ENCODE measurements at regions not wholly inside any gene's neighbourhood (a gene's known extent, or its start where the extent isn't known, plus 50 kb on each side); places are given as distances from the start of the nearest gene placed in this dataset.
A peak's percentile ranks its signal among the peaks of the same experiment; 100 is the strongest.

DNA sequence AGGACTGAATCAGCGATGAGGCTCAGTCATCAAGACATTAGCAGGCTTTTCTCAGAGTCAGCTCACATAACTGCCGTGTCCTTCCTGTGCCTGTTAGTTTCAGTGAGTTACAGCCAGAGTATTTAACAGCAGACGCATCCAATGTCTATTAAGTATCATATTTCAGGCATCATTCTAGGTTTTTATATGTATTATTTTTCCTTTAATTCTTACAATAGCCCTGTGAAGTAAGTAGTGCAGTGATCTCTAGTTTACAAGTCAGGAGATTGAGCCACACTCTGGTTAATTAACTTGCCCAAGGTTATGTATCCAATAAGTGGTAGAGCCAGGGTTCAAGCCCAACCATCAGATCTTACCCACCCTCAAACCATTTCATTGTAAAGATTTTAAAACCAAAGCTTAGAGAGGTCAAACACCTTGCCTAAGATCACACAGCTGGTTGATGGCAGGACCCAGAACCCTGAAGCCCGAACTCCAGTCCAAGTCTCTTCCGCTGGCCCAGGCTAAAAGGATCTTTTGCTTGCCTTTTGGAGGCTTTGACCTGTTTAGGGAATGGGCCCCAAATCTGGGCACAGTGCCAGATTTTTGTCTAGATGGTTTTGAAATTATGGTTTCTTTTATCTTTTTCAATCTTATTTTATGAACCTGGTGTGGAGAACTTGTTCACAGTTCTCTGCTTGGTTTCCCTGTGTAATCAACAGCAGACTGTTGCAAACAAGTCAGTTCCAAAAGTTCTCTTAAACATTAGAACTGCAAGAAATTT is 261.2 kb upstream of the CLINT1 start:
- no peak for DNase-seq (ENCODE audit: low spot score)

DNA sequence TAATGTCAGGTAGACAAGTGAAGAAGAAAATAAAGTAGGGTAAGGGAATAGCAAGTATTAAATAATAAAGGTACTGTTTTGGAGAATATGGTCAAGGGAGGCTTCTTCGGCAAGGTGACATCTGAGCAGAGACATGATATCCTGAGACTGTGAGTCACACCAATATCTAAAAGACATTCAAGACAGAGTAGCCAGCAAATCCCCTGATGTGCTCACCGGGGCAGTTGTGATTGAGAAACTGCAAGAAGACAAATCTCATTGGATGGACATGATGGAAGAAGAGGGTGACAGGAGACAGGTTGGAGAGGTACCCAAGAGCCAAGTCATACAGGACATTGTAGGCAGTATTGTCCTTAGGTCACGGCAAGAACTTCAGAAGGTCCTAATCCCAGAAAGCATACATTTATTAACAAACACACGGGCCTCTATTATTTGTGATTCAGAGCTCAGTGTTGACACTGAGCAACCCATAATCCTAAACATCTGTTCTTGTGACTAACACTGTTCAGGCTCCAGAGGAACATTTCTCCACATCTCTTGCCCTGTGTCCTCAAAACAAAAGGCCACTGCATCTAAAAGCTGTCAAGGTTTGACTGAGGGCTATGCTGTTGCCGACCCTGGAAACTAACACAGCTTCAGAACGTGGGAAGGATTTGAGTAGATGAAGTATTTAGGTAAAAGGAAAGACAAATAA is 258.7 kb upstream of the CLINT1 start:
- DNase-seq (ENCODE audit: low spot score), result no peak

DNA sequence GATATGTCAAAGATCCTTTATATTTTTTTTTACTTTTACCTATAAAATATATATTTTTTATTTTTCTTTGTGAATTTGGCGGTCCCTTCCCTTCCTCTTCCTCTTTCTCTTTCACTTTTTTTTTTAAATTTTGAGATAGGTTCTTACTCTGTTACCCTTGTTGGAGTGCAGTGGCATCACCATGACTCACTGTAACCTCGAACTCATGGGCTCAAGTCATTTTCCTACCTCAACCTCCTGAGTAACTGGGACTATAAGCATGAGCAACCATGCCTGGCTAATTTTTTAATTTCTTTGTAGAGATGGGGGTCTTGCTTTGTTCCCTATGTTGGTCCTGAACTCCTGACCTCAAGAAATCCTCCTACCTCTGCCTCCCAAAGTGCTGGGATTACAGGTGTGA is 258.0 kb upstream of the CLINT1 start:
- no peak for DNase-seq (ENCODE audit: low spot score)

DNA sequence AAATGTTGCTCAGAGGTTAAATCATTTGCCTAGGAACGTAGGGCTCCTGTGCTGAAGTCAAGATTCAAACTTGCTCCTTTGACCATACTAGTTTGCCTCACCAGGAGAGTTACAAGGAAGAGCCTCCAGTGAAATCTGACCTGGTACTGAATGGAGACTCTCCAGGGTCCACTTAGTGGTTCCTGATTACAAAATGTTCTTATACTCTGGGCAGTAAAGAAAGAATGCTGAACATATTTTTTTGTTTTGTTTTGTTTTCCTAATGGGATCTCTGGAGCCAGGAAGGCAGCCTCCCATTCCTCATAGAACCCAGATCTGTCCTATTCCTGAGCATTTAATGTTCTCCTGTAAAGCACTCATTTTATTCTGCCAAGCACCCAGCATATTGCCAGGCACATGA is 256.5 kb upstream of the CLINT1 start:
- no peak for DNase-seq (ENCODE audit: low spot score)

DNA sequence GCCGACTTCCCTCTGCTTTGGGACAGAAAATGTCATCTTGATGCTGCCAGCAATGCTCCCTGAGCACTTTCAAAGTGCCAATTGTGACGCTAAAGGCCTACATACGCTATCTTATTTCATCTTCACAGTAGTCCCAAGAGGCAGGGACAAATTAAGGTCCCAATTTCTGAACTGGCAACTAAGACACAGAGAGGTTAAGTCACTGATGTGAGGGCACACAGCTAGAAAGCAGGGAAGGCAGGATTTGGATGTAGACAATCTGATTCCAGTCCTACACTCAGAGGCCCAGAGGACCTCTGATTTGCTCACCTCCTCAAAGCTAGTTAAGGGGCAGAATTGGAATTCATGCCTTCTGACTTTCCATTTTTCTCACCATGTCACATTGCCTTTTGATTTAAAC is 249.2 kb upstream of the CLINT1 start:
- DNase-seq (ENCODE audit: low spot score), result no peak

DNA sequence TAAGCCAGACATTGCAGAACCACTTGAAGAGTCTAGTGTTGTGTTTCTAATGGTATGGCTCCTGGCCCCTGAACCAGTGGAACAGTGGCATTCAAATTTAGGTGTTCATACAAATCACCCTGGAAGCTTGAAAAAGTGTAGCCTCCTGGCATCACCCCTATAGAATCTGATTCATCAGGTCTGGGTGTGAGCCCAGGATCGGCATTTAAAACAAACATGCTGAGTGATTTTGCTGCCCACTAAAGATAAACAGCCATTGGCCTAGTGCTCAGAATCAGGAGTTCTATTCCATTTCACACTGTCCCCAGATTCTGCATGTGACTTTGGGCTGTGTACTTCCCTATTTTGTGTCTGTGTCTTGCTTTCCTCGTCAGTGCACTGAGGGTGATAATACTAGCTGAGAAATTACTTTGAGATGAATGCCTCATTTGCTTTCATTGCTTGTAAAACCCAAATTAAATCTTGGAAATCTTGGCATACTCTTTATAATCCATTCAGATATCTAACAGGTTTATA is 241.5 kb upstream of the CLINT1 start:
- DNase-seq (ENCODE audit: low spot score), result no peak

DNA sequence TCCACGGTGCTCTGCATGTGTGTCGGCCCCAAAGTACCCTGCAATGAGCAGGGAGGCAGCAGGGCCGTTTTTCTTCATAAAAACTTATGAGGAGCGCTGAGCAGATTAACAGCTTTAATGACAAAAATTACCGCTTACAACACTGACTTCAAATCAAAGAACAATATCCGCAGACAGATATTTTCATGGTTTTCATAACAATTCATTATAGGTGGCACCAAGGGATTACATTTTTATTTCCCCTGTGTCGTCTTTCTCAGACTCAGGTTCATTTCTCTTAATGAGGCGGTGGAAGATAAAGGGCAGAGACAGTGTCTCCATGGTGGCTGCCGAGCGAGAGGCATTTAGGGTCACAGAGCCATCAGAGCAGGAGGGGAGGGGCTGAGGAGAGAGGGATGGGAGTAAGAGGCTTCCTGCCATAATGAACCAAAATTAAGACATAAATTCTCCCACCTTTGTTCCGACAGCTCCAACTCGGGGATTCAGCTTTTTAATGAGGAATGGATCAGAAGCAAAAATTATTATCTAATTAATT is 240.7 kb upstream of the CLINT1 start:
- no peak for DNase-seq (ENCODE audit: low spot score)

DNA sequence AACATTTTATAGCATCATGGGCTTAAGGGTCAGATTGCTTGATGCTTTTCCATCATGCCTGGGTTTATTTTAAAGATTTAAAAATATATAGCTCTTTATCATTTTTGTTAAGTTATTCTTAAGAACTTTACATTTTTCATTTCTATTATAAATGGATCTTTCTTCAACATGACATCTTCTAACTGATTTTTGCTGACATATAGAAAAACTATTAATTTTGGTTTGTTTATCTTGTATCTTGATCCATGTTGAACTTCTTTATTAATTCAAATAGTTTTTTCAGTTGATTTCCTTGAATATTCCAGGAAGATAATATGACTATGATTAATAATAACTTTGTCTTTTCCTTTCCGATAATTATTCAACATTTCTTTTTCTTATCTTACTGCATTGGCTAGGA is 237.9 kb upstream of the CLINT1 start:
- no peak for DNase-seq (ENCODE audit: low spot score)

DNA sequence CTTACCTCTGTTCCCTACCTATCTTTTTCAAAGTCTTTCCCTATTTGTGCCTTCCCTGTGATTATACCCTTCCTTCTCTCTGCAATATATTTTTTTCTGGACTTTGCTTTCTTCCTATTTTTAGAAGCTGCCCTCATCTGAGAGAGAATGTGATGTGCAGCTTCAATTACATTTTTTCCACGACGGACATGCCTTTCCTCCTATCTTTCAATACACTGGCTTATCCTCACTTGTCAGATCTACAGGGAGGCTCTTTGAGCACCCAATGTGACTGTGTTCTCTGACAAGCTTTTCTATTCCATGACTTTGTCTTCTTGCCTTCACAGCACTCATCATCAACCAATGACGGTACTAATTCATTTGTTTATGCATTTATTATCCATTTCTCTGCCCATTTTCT is 227.9 kb upstream of the CLINT1 start:
- no peak for DNase-seq (ENCODE audit: low spot score)

DNA sequence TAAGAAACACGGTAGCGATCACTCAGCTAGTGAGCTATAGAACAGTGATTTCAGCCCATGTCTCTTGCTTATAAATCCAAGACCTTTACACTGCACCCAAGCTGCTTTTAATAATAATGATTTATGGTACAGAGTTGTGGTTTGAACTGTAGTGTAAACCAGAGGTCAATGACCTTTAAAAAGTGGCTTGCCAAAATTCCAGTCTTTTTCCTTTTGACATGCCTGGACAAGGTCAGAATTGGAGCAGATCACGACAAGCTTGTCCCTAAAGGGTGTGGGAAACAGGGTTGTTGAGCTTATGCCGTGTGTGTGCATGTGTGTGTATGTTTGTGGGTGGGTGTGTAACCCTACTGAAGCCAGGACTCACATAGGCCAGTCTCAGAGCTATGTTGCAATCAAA is 225.3 kb upstream of the CLINT1 start:
- DNase-seq (ENCODE audit: low spot score), result no peak

DNA sequence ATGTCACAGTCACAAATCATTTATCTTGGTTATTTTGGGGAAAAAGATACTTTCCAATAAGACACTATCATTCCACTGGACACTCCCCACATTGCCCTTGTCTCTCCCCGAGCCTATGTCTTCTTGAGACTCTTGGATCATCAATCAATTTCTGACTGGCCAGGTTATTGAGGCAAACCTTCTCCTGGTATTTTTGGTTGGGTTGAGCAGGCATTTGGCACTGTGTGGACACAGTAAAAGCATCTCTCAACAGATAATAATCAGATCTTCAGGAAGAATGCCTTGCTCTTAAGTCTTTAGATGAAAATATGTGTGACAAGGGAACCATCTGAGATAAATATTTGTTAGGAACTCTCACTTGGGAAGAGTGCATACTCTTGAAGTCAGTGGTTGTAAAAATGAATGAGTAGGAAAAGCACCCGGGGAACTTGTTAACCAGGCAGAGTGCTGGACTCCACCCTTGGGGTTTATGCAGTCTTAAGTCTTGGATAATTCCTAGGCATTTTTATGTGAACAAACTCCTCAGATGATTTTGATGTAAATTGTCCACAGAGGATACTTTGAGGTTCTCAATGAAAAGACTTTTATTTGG is 223.8 kb upstream of the CLINT1 start:
- DNase-seq (ENCODE audit: low spot score), result no peak

DNA sequence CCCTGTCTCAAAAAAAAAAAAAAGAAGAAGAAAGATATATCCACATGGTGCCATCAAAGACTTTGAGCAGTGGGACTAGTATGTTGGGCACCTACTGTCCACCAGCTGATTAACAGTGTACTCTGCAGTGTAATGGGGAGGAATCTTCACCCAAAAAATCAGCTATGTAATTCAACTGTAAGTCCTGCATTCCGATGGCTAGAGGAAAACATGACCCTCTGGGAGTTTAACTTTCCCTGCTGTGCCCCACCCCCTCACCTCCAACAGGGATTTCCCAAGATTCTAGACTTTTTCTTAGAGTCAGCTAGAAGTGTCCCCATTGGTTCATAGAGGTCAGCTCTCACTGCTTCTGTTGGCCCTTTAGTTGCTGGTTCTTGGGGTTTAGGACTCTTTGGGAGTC is 221.2 kb upstream of the CLINT1 start:
- no peak for DNase-seq (ENCODE audit: low spot score)

DNA sequence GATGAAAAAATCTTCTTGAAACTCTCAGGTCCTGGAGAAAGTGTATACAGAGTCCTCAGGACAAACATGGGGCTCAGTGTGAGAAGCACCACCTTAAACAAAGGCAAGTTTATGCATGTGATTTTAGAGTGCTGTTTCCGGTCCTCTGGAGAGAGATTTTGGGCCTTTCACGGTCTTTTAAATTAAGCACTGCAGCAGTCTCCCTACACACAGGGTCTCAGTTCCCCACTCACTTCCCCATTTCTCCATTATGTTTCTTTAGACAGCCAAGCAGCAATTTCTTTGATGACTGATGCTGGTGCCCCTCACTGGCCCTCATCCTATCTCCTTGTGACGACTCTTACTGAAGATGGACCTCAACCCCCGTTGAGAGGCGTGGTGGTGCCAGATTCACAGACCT is 220.2 kb upstream of the CLINT1 start:
- no peak for DNase-seq (ENCODE audit: low spot score)

DNA sequence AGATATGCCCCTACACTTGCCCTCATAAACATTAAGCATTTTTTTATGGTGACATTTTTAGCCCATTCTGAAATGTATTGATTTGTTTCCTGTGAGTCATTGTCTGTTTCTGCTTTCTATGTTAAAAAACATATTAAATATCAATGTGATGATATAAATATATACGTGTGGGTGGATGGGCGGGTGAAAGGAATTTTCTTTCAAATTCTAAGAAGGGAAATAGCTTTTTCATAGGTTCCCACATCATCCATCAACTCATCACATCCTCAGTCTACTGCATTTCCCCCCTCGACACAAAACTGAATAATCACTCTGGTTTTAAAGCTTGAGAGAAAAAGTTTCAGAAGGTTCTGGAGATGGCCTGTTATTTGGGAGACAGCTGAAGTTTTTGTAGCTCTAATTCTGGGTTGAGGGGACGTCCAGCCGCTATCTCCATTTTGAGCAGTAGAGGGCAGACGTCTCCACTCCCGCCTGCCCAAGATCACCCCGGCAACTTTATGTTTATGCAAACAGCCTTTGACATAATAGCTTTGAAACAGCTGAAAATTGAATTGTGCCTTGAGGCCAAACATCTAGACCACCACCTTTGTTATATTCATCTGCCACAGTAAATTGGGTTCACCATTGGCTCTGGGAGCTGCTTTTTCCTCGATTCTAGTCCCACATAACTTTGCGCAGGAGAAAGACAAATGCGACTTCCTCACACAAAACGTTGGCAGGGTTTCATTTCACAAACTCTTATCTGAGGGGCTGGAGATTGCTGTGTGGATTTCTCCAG is 216.2 kb upstream of the CLINT1 start:
- DNase-seq (ENCODE audit: low spot score), result peak; percentile 54

DNA sequence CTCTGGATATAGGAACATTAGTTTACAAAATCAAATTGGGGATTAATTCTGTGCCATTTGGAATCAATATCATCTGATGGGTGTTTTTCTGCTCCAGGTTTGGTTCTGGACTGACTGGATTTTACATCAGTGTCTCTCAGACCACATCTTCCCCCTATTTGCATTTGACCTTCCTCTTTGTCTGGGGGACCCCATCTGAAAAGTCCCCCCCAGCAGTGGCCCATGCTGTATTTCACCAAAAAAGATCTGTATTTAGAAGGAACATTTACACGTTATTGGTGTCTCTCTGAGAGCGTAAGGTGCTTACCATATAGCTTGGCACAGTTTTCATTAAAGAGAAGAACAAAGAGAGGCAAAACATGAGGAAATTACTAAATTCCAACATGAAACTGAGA is 215.6 kb upstream of the CLINT1 start:
- no peak for DNase-seq (ENCODE audit: low spot score)

DNA sequence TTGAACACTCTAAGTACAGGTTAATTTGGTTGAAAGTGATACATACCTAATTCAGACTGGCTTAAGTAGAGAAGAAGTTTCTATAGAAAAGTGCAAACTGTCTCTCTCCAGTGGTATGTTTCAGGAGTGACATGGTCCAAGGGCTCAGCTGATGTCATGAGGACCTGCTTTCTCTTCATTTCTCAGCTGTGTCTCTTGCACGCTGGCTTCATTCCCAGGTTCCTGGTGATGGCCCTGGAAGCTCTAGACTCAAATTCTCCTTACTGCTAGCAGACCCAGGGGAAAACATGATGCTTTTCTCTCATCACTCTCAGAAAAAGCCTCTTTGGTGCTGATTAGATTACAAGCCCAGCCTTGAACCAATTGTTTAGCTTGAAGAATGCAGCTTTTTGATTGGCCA is 211.9 kb upstream of the CLINT1 start:
- no peak for DNase-seq (ENCODE audit: low spot score)

DNA sequence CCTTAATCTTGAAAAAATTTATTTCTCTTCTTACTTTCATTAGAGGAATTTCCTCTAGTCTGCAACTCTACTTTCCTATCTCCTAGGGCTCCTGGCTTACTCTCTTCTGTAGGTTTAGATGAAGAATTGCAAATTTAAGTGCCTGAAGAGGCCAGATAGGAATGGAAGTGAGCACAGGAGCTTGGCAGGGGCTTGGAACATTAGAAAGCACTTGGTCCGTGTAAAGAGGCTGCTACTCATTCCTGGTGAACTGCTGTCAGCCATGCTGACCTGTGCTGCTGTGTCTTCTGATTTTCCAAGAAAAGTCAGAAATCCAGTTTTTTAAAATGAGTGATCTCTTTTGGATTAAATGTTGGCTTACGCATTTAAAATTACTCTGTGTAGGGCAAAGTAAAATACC is 210.9 kb upstream of the CLINT1 start:
- DNase-seq (ENCODE audit: low spot score), result no peak

DNA sequence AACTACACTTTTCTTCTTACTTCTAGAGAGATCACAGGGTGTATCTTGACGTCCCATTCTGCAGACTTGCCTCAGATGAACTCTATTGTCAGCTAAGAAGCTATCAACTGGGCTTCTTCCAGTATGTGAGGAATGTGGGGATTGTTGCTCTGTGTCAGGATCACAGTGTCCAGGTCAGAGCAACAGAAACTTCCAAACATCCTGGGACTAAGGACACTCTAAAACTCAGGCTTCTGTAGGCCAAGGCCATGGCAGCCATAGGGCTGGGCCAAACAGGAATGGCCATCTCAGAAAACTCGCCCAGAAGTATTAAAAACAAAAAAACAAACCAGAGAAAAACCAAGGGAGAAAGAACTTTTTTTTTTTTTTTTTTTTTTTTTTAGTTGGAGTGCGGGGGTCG is 210.0 kb upstream of the CLINT1 start:
- no peak for DNase-seq (ENCODE audit: low spot score)

DNA sequence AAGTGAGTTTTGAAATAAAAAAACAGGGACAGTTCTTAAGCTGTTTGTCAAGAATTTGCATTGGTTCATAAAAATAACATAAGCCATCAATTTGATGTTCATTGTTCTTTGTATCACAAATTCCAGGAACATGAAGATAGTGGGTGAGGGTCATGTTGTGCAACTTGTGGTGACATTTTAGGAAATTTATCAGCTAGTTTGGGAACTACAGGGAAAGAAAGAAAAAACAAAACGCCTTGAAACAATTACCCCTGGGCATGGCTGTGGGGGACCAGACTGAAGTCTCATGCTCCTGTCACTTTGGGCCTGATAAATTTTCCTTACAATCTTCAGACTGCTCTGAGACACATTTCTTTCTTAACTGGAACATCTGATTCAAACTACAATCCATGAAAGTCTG is 207.1 kb upstream of the CLINT1 start:
- no peak for DNase-seq (ENCODE audit: low spot score)

DNA sequence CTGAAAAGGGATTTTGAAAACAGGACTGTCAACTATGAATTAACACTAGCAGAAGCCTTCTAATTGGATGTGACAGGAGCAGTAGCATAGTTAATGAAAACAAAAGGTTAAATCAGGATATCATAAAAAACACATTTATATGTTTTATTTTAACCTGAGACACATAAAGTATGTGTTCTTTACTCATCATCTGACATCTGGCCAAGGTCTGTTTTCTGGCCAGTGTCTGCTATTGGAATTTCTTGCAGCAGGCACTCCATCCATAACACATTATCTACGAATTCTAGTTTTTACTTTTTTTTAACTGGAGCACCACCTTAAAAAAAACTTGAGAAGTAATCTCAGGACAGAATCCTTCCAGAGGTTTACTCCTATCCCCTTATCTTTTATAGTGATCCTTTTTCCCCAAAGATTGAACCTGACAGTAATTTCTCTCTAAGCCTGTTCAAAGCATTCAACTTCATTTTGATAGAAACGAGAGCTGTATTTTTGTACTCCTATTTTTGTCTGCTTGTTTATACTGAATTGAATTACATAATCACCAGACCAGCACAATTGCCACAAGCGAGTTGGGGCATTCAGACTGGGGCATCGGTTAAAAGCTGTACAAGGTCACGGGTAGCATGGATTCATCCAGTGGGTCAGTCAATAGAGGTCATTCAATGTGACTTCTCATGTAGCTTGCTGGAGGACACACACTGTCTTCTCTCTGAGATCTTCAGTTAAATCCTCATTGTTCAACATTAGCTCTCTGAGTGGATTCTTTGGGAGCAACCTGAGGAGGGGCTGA is 205.6 kb upstream of the CLINT1 start:
- DNase-seq (ENCODE audit: low spot score), result no peak

DNA sequence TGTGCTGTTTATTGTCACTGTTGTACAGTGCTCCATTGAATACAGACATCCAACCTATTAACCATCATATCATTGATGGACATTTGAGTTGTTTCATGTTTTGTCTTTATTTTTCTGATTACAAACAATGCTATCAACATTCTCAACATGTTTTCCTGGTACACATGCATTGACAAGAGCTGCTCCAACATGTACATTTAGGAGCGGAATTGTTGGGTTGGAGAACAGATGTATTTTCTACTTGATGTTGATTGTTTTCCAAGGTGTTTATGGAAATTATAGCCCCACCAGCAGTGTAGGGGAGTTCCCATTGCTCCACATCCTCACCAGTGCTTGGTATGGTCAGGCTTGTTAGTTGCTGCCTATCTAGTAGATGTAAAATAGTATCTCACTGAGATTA is 204.1 kb upstream of the CLINT1 start:
- no peak for DNase-seq (ENCODE audit: low spot score)

DNA sequence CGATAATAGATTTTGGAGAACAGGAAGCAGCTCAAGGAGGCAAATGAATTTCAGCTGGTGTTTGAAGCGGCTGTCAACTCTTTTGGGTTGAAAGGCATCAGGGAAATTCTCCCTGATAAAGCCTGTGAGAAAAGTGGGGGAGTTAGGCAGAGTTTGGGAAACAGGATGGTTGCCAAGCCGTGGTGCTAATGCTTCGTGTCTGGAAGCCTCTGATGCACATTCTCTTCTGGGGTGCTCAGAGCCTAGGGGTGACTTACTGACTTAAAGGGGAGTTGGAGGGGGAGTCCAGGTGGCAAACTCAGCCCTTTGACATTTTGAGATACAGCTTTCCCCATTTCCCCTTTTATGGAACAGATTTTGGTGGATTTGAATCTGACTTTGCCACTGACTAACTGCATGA is 202.5 kb upstream of the CLINT1 start:
- DNase-seq (ENCODE audit: low spot score), result no peak
